HG03521 (cell line): ENCODE measurements at regions not wholly inside any gene's neighbourhood (a gene's known extent, or its start where the extent isn't known, plus 50 kb on each side); places are given as distances from the start of the nearest gene placed in this dataset.

Experiments used
- ATAC-seq: cut with Tn5 transposase; IDR thresholded peaks from one replicate; pipeline ENCODE4 v1.9.1; 2021; ENCODE audit warnings: mild to moderate bottlenecking, moderate library complexity; ENCODE audit not compliant: unreplicated experiment

- no peak for ATAC-seq
These were observed 95.5 kb upstream of the LRATD1 start for GRCh38 chr2:14536976-14537375.

GRCh38 chr2:14540015-14540414, 92.5 kb upstream of the LRATD1 start:
- no peak for ATAC-seq

GRCh38 chr2:14543284-14543683, 89.2 kb upstream of the LRATD1 start:
- no peak for ATAC-seq

GRCh38 chr2:14544247-14544646, 88.3 kb upstream of the LRATD1 start:
- no peak for ATAC-seq

- ATAC-seq = no peak
These were observed 84.7 kb upstream of the LRATD1 start for GRCh38 chr2:14547830-14548229.

GRCh38 chr2:14550658-14551057, 81.9 kb upstream of the LRATD1 start:
- ATAC-seq = no peak

- no peak for ATAC-seq
These were observed 81.4 kb upstream of the LRATD1 start for GRCh38 chr2:14551069-14551468.

- ATAC-seq = no peak
These were observed 80.2 kb upstream of the LRATD1 start for GRCh38 chr2:14552286-14552685.

- no peak for ATAC-seq
These were observed 79.7 kb upstream of the LRATD1 start for GRCh38 chr2:14552818-14553217.

GRCh38 chr2:14554849-14555545, 77.5 kb upstream of the LRATD1 start:
- no peak for ATAC-seq

GRCh38 chr2:14557111-14557510, 75.4 kb upstream of the LRATD1 start:
- no peak for ATAC-seq

- no peak for ATAC-seq
These were observed 74.6 kb upstream of the LRATD1 start for GRCh38 chr2:14557916-14558315.

- ATAC-seq = no peak
These were observed 74.1 kb upstream of the LRATD1 start for GRCh38 chr2:14558335-14558919.

- no peak for ATAC-seq
These were observed 71.8 kb upstream of the LRATD1 start for GRCh38 chr2:14560716-14561115.

GRCh38 chr2:14563324-14563723, 69.2 kb upstream of the LRATD1 start:
- no peak for ATAC-seq

- no peak for ATAC-seq
These were observed 66.9 kb upstream of the LRATD1 start for GRCh38 chr2:14565666-14566065.

- ATAC-seq = no peak
These were observed 65.0 kb upstream of the LRATD1 start for GRCh38 chr2:14567561-14567960.

- no peak for ATAC-seq
These were observed 63.2 kb upstream of the LRATD1 start for GRCh38 chr2:14569294-14569693.

GRCh38 chr2:14572633-14573032, 59.9 kb upstream of the LRATD1 start:
- ATAC-seq = no peak

GRCh38 chr2:14577843-14578242, 54.7 kb upstream of the LRATD1 start:
- ATAC-seq = no peak
